GM23338 (cell line): ENCODE measurements at regions not wholly inside any gene's neighbourhood (a gene's known extent, or its start where the extent isn't known, plus 50 kb on each side); places are given as distances from the start of the nearest gene placed in this dataset.

Experiments
- ATAC-seq: fragments of 200-7000 bp; cut with Tn5 transposase; 3 replicates; pipeline ENCODE4 v1.9.1; 2020
- DNase-seq: peaks from one replicate; pipeline ENCODE4 v3.0.0-alpha.2; 2015; ENCODE audit warnings: low spot score
- H2AFZ ChIP-seq: fragments of 200-600 bp; sonication (generic); 2 replicates; pipeline ENCODE4 v1.8.0; 2016; ENCODE audit warnings: antibody characterized with exemption, mild to moderate bottlenecking, moderate library complexity
- H3F3A ChIP-seq: fragments of 200-600 bp; sonication (generic); replicated peaks from 2 replicates; pipeline ENCODE4 v1.8.0; 2017; ENCODE audit warnings: antibody characterized with exemption, mixed run types, low read depth
- H3K27ac ChIP-seq: fragments of 200-600 bp; sonication (generic); 2 replicates; pipeline ENCODE4 v1.6.1; 2016; ENCODE audit warnings: low read depth
- H3K27me3 ChIP-seq: fragments of 200-600 bp; sonication (generic); 2 replicates; pipeline ENCODE4 v1.8.0; 2016; ENCODE audit warnings: mild to moderate bottlenecking, mixed run types, moderate library complexity; ENCODE audit not compliant: insufficient read depth
- H3K36me3 ChIP-seq: fragments of 200-600 bp; sonication (generic); 2 replicates; pipeline ENCODE4 v1.8.0; 2016; ENCODE audit warnings: mild to moderate bottlenecking; ENCODE audit not compliant: insufficient read depth
- H3K4me1 ChIP-seq: fragments of 200-600 bp; sonication (generic); 2 replicates; pipeline ENCODE4 v1.8.0; 2016; ENCODE audit warnings: mild to moderate bottlenecking, moderate library complexity; ENCODE audit not compliant: insufficient read depth
- H3K4me2 ChIP-seq: fragments of 200-600 bp; sonication (generic); 2 replicates; pipeline ENCODE4 v1.7.1; 2017; ENCODE audit warnings: mixed run types
- H3K4me3 ChIP-seq: fragments of 200-600 bp; sonication (generic); 2 replicates; pipeline ENCODE4 v1.6.1; 2016; ENCODE audit warnings: mixed run types
- H3K79me2 ChIP-seq: fragments of 200-600 bp; sonication (generic); replicated peaks from 2 replicates; pipeline ENCODE4 v1.8.0; 2017; ENCODE audit warnings: mild to moderate bottlenecking; ENCODE audit not compliant: insufficient read depth
- H3K9me2 ChIP-seq: fragments of 200-600 bp; sonication (generic); 2 replicates; pipeline ENCODE4 v1.8.0; 2017; ENCODE audit not compliant: insufficient read depth
- H4K20me1 ChIP-seq: fragments of 200-600 bp; sonication (generic); replicated peaks from 2 replicates; pipeline ENCODE4 v1.8.0; 2017; ENCODE audit warnings: mild to moderate bottlenecking; ENCODE audit not compliant: insufficient read depth
- H3K27ac Mint-ChIP-seq: 2 replicates; pipeline ENCODE4 v1.8.0; 2020; ENCODE audit warnings: inconsistent platforms, mild to moderate bottlenecking, moderate library complexity, mixed read lengths
- H3K27me3 Mint-ChIP-seq: 3 replicates; pipeline ENCODE4 v1.8.0; 2022; ENCODE audit warnings: low read depth, mild to moderate bottlenecking, moderate library complexity, mixed read lengths, inconsistent platforms; ENCODE audit not compliant: insufficient read depth, poor library complexity
- H3K36me3 Mint-ChIP-seq: 3 replicates; pipeline ENCODE4 v1.8.0; 2021; ENCODE audit warnings: low read depth, mild to moderate bottlenecking, inconsistent platforms, moderate library complexity, mixed read lengths
- H3K4me1 Mint-ChIP-seq: 3 replicates; pipeline ENCODE4 v1.8.0; 2020; ENCODE audit warnings: mild to moderate bottlenecking, inconsistent platforms, mixed read lengths
- H3K4me3 Mint-ChIP-seq: 3 replicates; pipeline ENCODE4 v1.8.0; 2021; ENCODE audit warnings: moderate library complexity, mild to moderate bottlenecking, inconsistent platforms, mixed read lengths
- H3K9me3 Mint-ChIP-seq: 3 replicates; pipeline ENCODE4 v1.8.0; 2020; ENCODE audit warnings: moderate library complexity, mild to moderate bottlenecking, inconsistent platforms, mixed read lengths
- CREB1 ChIP-seq: fragments of 250-450 bp; sonication (Bioruptor Pico); IDR thresholded peaks from 2 replicates; pipeline ENCODE4 v1.5.0; 2020; ENCODE audit warnings: low read depth, mild to moderate bottlenecking, moderate library complexity
- EZH2 ChIP-seq: fragments of 200-600 bp; sonication (generic); IDR thresholded peaks from one replicate; pipeline ENCODE4 v1.8.0; 2017; ENCODE audit warnings: antibody characterized with exemption, mild to moderate bottlenecking, low read depth; ENCODE audit not compliant: unreplicated experiment
- JUNB ChIP-seq: IDR thresholded peaks from one replicate; pipeline ENCODE4 v1.6.1; 2016; ENCODE audit warnings: antibody characterized with exemption; ENCODE audit not compliant: unreplicated experiment
- POLR2AphosphoS5 ChIP-seq: IDR thresholded peaks from 2 replicates; pipeline ENCODE4 v1.6.1; 2016; ENCODE audit warnings: antibody characterized with exemption, low read depth
- STAT1 ChIP-seq: IDR thresholded peaks from one replicate; pipeline ENCODE4 v1.6.1; 2016; ENCODE audit warnings: antibody characterized with exemption; ENCODE audit not compliant: unreplicated experiment
- ZNF331 ChIP-seq: fragments of 250-450 bp; sonication (Bioruptor Pico); IDR thresholded peaks from 2 replicates; pipeline ENCODE4 v1.5.0; 2020; ENCODE audit warnings: low read depth, mild to moderate bottlenecking, moderate library complexity
- TF ChIP-seq, protein P1 (sequence below): fragments of 250-450 bp; sonication (Bioruptor Pico); IDR thresholded peaks from 2 replicates; pipeline ENCODE4 v1.5.0; 2020; ENCODE audit warnings: mild to moderate bottlenecking, moderate library complexity
- TF ChIP-seq, protein P2 (sequence below), 2 experiments: fragments of 200-600 bp in 1 of 2; sonication (generic) in 1 of 2; conservative IDR thresholded peaks; 2 replicates each; pipeline versions ENCODE4 v1.5.1 to v1.6.1; 2016 to 2017; ENCODE audit warnings: antibody characterized with exemption in 2 of 2, low read depth in 2 of 2, mild to moderate bottlenecking in 2 of 2, moderate library complexity in 1 of 2
- TF ChIP-seq, protein P3 (sequence below): IDR thresholded peaks from one replicate; pipeline ENCODE4 v1.6.1; 2018; ENCODE audit warnings: antibody characterized with exemption; ENCODE audit not compliant: unreplicated experiment

DNA sequence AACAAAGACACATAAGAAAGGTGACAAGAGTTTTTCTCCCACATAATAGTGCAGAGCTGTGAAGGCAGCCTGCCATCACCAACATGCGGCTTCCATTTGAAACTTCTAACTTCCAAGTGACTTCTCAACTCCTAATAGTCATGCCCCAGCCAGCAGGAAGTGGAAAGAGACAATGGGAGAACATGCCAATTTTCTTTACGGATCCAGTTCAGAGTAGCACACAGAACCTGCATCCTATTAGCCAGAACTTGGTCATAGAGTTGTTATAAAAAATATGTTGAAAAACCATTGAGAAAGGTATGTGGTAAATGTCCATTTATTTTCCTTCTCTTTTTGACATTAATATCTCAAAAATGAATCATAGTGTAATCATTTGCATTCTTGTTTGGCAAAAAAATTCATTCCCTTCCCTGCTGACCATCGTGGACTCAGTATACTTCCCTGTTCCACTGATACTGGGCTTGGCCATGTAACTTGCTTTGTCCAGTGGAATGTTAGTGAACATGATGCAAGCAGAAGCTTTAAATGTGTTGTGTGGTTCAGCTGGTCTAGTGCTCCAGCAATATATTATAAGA is 197.4 kb downstream of the SEC16B start:
- Mint-ChIP-seq H3K27ac (no peak overlapping the region), H3K36me3 (peaks cover 24% of the 10 kb centered on the region), H3K4me3 (no peak overlapping the region), H3K27me3 (no peaks in the 10 kb centered on the region), H3K9me3 (peaks cover 29% of the 10 kb centered on the region), H3K4me1 (no peaks in the 10 kb centered on the region; the same call in 2 of the 3 replicates)
- TF ChIP-seq EZH2 = no peak
- no peak for TF ChIP-seq ZNF331 (CRISPR knock-in tag)
- no peak for TF ChIP-seq POLR2AphosphoS5
- TF ChIP-seq, protein P1, sequence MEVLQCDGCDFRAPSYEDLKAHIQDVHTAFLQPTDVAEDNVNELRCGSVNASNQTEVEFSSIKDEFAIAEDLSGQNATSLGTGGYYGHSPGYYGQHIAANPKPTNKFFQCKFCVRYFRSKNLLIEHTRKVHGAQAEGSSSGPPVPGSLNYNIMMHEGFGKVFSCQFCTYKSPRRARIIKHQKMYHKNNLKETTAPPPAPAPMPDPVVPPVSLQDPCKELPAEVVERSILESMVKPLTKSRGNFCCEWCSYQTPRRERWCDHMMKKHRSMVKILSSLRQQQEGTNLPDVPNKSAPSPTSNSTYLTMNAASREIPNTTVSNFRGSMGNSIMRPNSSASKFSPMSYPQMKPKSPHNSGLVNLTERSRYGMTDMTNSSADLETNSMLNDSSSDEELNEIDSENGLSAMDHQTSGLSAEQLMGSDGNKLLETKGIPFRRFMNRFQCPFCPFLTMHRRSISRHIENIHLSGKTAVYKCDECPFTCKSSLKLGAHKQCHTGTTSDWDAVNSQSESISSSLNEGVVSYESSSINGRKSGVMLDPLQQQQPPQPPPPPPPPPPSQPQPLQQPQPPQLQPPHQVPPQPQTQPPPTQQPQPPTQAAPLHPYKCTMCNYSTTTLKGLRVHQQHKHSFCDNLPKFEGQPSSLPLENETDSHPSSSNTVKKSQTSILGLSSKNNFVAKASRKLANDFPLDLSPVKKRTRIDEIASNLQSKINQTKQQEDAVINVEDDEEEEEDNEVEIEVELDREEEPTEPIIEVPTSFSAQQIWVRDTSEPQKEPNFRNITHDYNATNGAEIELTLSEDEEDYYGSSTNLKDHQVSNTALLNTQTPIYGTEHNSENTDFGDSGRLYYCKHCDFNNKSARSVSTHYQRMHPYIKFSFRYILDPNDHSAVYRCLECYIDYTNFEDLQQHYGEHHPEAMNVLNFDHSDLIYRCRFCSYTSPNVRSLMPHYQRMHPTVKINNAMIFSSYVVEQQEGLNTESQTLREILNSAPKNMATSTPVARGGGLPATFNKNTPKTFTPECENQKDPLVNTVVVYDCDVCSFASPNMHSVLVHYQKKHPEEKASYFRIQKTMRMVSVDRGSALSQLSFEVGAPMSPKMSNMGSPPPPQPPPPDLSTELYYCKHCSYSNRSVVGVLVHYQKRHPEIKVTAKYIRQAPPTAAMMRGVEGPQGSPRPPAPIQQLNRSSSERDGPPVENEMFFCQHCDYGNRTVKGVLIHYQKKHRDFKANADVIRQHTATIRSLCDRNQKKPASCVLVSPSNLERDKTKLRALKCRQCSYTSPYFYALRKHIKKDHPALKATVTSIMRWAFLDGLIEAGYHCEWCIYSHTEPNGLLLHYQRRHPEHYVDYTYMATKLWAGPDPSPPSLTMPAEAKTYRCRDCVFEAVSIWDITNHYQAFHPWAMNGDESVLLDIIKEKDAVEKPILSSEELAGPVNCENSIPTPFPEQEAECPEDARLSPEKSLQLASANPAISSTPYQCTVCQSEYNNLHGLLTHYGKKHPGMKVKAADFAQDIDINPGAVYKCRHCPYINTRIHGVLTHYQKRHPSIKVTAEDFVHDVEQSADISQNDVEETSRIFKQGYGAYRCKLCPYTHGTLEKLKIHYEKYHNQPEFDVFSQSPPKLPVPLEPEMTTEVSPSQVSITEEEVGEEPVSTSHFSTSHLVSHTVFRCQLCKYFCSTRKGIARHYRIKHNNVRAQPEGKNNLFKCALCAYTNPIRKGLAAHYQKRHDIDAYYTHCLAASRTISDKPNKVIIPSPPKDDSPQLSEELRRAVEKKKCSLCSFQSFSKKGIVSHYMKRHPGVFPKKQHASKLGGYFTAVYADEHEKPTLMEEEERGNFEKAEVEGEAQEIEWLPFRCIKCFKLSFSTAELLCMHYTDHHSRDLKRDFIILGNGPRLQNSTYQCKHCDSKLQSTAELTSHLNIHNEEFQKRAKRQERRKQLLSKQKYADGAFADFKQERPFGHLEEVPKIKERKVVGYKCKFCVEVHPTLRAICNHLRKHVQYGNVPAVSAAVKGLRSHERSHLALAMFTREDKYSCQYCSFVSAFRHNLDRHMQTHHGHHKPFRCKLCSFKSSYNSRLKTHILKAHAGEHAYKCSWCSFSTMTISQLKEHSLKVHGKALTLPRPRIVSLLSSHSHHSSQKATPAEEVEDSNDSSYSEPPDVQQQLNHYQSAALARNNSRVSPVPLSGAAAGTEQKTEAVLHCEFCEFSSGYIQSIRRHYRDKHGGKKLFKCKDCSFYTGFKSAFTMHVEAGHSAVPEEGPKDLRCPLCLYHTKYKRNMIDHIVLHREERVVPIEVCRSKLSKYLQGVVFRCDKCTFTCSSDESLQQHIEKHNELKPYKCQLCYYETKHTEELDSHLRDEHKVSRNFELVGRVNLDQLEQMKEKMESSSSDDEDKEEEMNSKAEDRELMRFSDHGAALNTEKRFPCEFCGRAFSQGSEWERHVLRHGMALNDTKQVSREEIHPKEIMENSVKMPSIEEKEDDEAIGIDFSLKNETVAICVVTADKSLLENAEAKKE = no peak
- no peak for DNase-seq
- Histone ChIP-seq H3K36me3 (no peaks in the 10 kb centered on the region), H3K9me2 (peaks cover 14% of the 10 kb centered on the region; the same call in 1 of the 2 replicates), H3F3A (no peaks in the 10 kb centered on the region), H2AFZ (no peak overlapping the region), H3K27me3 (no peaks in the 10 kb centered on the region), H3K27ac (no peak overlapping the region), H3K4me2 (no peak overlapping the region), H4K20me1 (no peaks in the 10 kb centered on the region), H3K4me1 (no peaks in the 10 kb centered on the region), H3K79me2 (no peaks in the 10 kb centered on the region), H3K4me3 (no peak overlapping the region)
- ATAC-seq = no peak

DNA sequence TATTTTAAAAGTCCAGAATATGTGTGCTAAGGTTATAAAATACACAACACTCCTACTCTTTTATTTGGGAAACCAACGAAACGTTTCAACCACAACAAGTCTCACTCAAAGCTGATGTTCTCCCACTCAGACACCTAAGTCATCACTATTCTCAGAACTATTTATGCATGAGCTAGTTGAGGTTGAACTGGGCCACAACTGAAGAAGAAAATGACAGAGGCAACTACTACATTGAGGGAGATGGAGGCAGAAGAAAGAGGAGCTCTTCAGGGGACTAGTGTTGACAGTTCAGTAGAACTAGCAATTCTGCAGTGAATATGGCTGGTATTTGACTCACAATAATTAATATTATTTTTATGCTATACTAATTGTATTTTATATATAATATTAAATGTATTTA is 198.2 kb downstream of the SEC16B start:
- ATAC-seq = no peak
- no peaks in the 10 kb centered on the region for H3K27me3 Mint-ChIP-seq
- Histone ChIP-seq H3K36me3 (no peaks in the 10 kb centered on the region), H3K27me3 (no peaks in the 10 kb centered on the region), H2AFZ (no peak overlapping the region), H3F3A (no peaks in the 10 kb centered on the region), H4K20me1 (no peaks in the 10 kb centered on the region), H3K9me2 (peaks cover 14% of the 10 kb centered on the region; the same call in 1 of the 2 replicates), H3K4me1 (no peaks in the 10 kb centered on the region), H3K4me3 (no peak overlapping the region), H3K79me2 (no peaks in the 10 kb centered on the region), H3K27ac (no peak overlapping the region), H3K4me2 (no peak overlapping the region)
- peaks cover 24% of the 10 kb centered on the region for H3K36me3 Mint-ChIP-seq
- H3K27ac Mint-ChIP-seq = no peak overlapping the region
- peaks cover 29% of the 10 kb centered on the region for H3K9me3 Mint-ChIP-seq
- H3K4me3 Mint-ChIP-seq = no peak overlapping the region
- no peak for DNase-seq
- no peaks in the 10 kb centered on the region; the same call in 2 of the 3 replicates for H3K4me1 Mint-ChIP-seq
- TF ChIP-seq CREB1 (CRISPR knock-in tag) = no peak
- no peak for TF ChIP-seq POLR2AphosphoS5
- TF ChIP-seq STAT1 = no peak
- no peak for TF ChIP-seq EZH2
- no peak for TF ChIP-seq JUNB
- TF ChIP-seq, protein P2, sequence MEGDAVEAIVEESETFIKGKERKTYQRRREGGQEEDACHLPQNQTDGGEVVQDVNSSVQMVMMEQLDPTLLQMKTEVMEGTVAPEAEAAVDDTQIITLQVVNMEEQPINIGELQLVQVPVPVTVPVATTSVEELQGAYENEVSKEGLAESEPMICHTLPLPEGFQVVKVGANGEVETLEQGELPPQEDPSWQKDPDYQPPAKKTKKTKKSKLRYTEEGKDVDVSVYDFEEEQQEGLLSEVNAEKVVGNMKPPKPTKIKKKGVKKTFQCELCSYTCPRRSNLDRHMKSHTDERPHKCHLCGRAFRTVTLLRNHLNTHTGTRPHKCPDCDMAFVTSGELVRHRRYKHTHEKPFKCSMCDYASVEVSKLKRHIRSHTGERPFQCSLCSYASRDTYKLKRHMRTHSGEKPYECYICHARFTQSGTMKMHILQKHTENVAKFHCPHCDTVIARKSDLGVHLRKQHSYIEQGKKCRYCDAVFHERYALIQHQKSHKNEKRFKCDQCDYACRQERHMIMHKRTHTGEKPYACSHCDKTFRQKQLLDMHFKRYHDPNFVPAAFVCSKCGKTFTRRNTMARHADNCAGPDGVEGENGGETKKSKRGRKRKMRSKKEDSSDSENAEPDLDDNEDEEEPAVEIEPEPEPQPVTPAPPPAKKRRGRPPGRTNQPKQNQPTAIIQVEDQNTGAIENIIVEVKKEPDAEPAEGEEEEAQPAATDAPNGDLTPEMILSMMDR (conservative IDR thresholded peaks at IDR 0.05; ENCODE audit: low read depth in 2 of 2) = no peak
- TF ChIP-seq, protein P3, sequence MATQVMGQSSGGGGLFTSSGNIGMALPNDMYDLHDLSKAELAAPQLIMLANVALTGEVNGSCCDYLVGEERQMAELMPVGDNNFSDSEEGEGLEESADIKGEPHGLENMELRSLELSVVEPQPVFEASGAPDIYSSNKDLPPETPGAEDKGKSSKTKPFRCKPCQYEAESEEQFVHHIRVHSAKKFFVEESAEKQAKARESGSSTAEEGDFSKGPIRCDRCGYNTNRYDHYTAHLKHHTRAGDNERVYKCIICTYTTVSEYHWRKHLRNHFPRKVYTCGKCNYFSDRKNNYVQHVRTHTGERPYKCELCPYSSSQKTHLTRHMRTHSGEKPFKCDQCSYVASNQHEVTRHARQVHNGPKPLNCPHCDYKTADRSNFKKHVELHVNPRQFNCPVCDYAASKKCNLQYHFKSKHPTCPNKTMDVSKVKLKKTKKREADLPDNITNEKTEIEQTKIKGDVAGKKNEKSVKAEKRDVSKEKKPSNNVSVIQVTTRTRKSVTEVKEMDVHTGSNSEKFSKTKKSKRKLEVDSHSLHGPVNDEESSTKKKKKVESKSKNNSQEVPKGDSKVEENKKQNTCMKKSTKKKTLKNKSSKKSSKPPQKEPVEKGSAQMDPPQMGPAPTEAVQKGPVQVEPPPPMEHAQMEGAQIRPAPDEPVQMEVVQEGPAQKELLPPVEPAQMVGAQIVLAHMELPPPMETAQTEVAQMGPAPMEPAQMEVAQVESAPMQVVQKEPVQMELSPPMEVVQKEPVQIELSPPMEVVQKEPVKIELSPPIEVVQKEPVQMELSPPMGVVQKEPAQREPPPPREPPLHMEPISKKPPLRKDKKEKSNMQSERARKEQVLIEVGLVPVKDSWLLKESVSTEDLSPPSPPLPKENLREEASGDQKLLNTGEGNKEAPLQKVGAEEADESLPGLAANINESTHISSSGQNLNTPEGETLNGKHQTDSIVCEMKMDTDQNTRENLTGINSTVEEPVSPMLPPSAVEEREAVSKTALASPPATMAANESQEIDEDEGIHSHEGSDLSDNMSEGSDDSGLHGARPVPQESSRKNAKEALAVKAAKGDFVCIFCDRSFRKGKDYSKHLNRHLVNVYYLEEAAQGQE = no peak
